NCI-H69 (cell line): ENCODE measurements at regions not wholly inside any gene's neighbourhood (a gene's known extent, or its start where the extent isn't known, plus 50 kb on each side); places are given as distances from the start of the nearest gene placed in this dataset.

ENCODE experiments used
- DNase-seq: peaks from one replicate; lab custom pipeline; 2025; lab: John Stamatoyannopoulos, UW

DNA sequence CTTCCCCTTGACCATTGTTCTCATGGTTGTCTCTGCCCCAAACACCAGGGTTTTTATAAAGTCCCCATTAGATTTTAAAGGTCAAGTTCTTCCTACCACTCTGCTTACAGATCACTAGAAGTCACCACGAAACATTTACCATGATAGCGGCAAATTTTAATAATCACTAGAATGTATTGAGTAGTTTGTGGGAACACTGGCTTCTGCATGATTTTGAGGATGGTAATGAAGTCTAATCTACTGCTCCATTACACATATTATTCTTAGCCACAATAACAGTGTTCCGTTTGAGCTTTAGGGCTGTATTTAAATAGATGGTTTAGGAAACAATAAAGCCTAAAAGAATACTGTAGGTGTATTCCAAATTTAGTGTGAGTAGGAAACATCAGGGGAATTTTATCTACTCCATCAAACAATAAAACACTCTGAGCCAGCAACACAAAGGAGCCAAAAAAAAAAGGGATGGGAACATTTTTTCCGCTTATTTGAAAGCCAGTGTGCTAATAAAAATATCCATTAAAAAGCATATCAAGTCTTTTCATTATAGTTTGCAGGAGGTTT is 49.7 kb downstream of the KLF12 start:
- no peak for DNase-seq

GRCh38 chr13:74082741-74083160 is 51.5 kb downstream of the KLF12 start:
- DNase-seq: no peak

DNA sequence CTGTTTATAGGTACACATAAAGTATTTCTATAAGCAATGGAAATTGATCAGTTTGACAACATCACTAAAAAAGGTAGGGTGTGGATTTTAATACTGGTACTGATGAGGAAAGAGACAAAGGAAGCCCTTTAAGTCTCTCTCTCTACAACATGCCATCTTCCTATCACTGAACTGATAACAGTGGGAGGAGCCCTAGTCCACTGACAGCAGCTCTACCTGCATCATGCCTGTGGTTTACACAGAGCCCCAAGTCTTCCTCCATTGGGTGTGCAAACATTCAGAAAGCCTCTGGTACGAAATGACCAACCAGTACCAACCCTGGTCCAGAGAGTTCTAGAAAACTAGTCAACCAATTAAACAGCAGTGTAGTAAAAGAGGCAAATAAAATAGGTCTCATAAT is 53.4 kb downstream of the KLF12 start:
- no peak for DNase-seq

GRCh38 chr13:74077792-74078191 is 56.4 kb downstream of the KLF12 start:
- no peak for DNase-seq

GRCh38 chr13:74077375-74077774 is 56.8 kb downstream of the KLF12 start:
- DNase-seq: no peak

- DNase-seq: peak; percentile 40
Observed at GRCh38 chr13:74074723-74075122, 59.5 kb downstream of the KLF12 start.

DNA sequence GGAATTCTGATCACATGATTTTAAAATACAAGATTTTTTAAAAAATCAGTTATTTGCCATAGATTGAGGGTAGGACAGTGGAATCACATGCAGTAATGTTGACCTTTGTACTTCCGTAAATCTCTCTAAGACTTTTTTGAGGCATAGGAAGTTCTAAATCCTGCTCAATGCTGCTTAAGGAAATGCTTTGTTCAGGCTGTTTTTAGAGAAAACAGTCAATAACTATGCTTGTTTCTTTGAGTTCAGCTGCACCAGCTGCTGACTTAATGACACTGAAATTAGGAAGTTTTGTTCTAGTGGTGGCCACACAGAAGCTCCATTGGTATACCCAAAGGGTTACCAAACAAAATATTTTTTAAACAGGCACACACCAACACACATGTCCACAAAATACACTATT is 60.9 kb downstream of the KLF12 start:
- DNase-seq: no peak

- DNase-seq: no peak
Observed at GRCh38 chr13:74070513-74070912, 63.7 kb downstream of the KLF12 start.

DNA sequence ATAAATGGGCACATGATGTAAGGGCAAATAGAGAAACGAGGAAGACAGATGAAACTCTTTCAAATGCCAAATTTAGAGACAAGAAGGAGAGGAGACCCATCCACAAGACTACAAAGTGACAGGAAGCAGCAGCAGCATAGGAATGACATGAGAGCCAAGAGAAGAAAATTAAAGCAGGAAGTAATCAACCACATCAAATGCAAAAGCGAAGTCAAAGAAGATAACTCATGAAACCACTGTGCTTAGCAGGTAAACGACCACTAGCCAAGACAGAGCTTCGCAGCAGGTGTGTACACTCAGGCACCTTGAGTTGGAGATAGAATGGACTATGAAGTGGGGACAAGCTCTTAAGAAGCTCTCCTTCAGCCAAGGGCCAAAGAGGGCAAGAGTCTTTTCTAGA is 64.1 kb downstream of the KLF12 start:
- DNase-seq: no peak

DNA sequence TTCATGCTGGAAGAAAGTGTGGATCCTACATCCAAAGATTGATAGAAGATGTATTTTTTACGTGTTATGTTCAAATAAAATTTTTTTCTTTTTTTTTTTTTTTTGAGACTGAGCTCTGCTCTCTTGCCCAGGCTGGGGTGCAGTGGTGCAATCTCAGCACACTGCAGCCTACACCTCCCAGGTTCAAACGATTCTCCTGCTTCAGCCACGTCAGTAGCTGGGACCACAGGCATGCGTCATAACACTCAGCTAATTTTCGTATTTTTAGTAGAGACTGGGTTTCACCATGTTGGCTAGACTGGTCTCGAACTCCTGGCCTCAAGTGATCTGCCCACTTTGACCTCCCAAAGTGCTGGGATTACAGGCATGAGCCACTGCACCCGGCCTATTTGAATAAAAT is 65.7 kb downstream of the KLF12 start:
- no peak for DNase-seq

- no peak for DNase-seq
Observed at GRCh38 chr13:74067818-74068217, 66.4 kb downstream of the KLF12 start.

DNA sequence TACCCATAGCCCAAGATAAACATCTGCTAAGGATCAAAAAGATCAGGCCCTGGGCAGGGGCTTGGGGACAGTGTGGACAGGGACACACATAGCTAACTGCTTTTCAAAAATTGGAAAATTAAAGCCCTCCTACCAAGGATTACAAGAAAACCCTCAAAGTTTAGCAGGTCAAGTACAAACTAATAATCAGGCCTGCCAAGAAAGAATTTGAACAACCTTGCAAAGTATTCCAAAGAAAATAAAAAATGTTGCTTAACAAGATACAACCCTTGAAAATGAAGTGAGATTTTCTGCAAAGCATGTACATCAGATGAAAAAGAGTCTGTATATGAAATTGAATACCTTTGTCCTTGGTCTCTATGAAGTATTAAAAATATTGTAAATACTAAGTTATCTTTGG is 67.3 kb downstream of the KLF12 start:
- DNase-seq: no peak

GRCh38 chr13:74064805-74065312 is 69.3 kb downstream of the KLF12 start:
- no peak for DNase-seq

- no peak for DNase-seq
Observed at GRCh38 chr13:74063533-74064100, 70.6 kb downstream of the KLF12 start.

DNA sequence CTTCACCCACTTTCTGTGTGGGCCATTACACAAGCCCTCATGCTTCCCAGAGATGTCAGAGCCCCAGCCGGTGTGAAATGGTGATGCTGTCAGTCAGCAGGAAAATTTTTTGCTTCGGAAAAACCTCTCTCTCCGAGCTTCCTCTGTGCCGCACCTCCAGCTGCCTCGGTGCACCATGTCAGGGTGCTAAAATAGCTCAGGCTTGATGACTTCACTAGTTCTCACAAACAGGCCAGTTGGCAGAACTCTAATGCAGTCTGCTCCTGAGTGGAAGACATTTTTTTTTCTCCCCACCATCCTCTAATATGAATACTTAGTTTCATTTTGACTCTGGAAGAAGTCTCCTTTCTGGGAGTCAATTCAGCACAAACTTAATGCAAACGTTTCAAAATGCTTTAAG is 71.3 kb downstream of the KLF12 start:
- no peak for DNase-seq

DNA sequence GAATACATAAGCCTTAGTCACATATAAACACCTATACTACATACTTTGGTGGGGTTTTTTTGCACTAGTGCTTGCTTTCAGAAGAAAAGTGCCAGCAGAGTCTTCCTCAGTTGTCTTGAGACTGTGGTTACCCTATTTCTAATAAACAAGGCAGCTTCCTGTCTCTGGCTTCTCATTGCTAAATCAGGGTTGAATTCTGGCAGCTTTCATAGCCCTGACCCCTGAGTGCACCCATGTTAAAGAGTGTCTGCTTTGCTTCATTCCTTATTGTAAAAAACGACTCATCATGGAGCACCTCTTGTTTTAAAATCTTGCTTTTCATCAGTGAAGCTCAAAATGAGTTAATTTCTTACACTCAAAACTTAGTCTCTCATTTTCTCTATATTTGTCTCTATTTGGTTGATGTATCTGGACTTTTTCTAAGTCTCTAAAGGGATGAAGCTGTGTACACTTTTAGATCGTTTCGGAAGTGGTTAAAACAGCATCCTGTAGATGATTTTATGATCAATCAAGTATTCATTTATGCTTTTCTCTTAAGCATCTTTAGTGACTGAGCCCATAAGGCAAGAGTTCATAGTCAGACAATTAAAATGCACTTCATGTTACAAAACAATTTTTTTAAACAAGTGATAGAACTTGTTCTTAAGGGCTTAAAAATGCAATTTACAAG is 72.1 kb downstream of the KLF12 start:
- no peak for DNase-seq

- DNase-seq: peak; percentile 81
Observed at GRCh38 chr13:74056801-74057542, 77.2 kb downstream of the KLF12 start.

- no peak for DNase-seq
Observed at GRCh38 chr13:74052402-74052928, 81.7 kb downstream of the KLF12 start.

DNA sequence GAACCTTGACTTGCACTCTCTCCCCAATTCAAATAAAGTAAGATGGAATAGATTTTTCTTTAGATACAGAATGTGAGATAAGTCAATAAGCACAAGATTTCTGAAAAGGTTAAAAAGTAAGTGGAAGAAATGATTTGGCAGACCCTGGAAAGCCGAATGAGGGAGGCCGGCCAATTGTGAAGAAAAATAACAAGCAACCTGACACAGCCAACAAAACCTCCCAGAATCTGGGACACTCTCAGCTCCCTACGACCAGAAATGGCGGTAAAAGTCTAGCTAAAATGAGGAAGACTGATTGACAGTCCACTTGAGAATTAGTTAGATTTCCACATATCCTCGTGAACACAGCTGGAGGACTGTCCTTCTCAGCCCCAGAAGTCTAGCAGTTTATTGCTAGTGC is 85.4 kb downstream of the KLF12 start:
- DNase-seq: no peak

DNA sequence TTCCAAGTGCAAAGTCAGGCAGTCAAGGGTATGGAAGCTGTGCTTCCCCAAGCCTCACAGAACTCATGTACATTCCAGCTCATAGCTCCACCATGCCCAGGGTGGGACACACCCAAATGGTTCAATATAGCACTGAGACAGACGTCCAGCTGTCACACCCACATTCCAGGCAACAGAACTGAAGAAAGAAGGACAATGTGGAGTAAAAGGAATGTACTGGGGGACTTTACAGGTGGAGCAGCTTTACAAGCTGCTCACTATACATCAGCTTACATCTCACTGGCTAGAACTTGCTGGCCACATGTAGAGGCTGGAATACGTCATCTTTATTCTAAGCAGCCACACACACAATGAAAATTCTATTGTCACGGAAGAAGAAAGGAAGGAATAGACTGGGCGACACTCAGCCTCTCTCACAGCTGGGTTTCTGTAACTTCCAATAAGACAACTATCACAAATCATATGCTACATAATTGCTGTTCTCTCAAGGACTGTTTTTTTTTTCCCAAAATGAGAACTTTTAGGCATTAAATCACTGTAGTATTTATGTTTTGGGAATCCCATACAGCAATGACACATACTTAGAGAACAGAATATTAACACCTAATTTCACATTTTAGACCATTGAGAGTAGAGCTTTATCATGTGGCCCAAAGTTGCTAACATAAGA is 86.1 kb downstream of the KLF12 start:
- no peak for DNase-seq

GRCh38 chr13:74046431-74046830 is 87.8 kb downstream of the KLF12 start:
- DNase-seq: no peak

DNA sequence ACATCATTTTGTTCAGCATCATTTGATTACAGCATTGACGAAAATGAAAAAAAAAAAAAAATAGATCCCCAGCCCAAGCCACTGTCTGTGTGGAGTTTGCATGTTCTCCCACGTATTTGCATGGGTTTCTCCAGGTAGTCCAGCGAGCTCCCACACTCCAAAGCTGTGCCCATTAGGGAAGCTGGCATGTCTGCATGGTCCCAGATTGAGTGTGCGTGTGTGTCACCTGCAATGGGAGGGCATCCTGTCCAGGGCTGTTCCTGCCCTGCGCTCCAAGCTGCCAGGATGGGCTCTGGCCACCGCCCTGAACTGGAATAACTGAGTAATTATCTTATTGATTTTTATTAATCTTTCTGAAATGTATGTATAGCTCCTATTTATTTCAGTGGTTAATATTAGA is 88.6 kb downstream of the KLF12 start:
- DNase-seq: no peak
